ENCODE measurements at regions not wholly inside any gene's neighbourhood (a gene's known extent, or its start where the extent isn't known, plus 50 kb on each side); places are given as distances from the start of the nearest gene placed in this dataset.
"Not testable (repeated sequence)": the region's sequence is repeated elsewhere in the genome, so short reads cannot be mapped to it uniquely, and the experiment has no call there.

- DNase-seq (ENCODE audit: low spot score): no peak
Measured at GRCh38 chr14:101320396-101320795, 240.9 kb upstream of the DIO3 start.

- no peak for DNase-seq (ENCODE audit: low spot score)
Measured at GRCh38 chr14:101322223-101322622, 239.1 kb upstream of the DIO3 start.

GRCh38 chr14:101323111-101323510 is 238.2 kb upstream of the DIO3 start:
- DNase-seq (ENCODE audit: low spot score): no peak

- DNase-seq (ENCODE audit: low spot score): not testable (repeated sequence)
Measured at GRCh38 chr14:101323614-101324235, 237.6 kb upstream of the DIO3 start.

GRCh38 chr14:101325319-101325718 is 236.0 kb upstream of the DIO3 start:
- DNase-seq (ENCODE audit: low spot score): no peak

GRCh38 chr14:101328412-101329028 is 232.8 kb upstream of the DIO3 start:
- no peak for DNase-seq (ENCODE audit: low spot score)

- no peak for DNase-seq (ENCODE audit: low spot score)
Measured at GRCh38 chr14:101330416-101331140, 230.7 kb upstream of the DIO3 start.

- DNase-seq (ENCODE audit: low spot score): no peak
Measured at GRCh38 chr14:101331141-101331525, 230.2 kb upstream of the DIO3 start.

- DNase-seq (ENCODE audit: low spot score): no peak
Measured at GRCh38 chr14:101331661-101332169, 229.6 kb upstream of the DIO3 start.

- DNase-seq (ENCODE audit: low spot score): no peak
Measured at GRCh38 chr14:101332281-101332680, 229.0 kb upstream of the DIO3 start.

- DNase-seq (ENCODE audit: low spot score): no peak
Measured at GRCh38 chr14:101333335-101334280, 227.7 kb upstream of the DIO3 start.

- DNase-seq (ENCODE audit: low spot score): no peak
Measured at GRCh38 chr14:101334656-101335055, 226.6 kb upstream of the DIO3 start.

- DNase-seq (ENCODE audit: low spot score): peak; percentile 85
Measured at GRCh38 chr14:101335061-101335661, 226.1 kb upstream of the DIO3 start.

GRCh38 chr14:101336183-101336582 is 225.1 kb upstream of the DIO3 start:
- DNase-seq (ENCODE audit: low spot score): peak; percentile 37

- DNase-seq (ENCODE audit: low spot score): no peak
Measured at GRCh38 chr14:101337053-101337452, 224.2 kb upstream of the DIO3 start.

GRCh38 chr14:101340556-101340955 is 220.7 kb upstream of the DIO3 start:
- DNase-seq (ENCODE audit: low spot score): no peak

GRCh38 chr14:101347893-101348777 is 213.2 kb upstream of the DIO3 start:
- no peak for DNase-seq (ENCODE audit: low spot score)

GRCh38 chr14:101349108-101349507 is 212.2 kb upstream of the DIO3 start:
- DNase-seq (ENCODE audit: low spot score): no peak

- DNase-seq (ENCODE audit: low spot score): no peak
Measured at GRCh38 chr14:101350021-101350420, 211.3 kb upstream of the DIO3 start.

- DNase-seq (ENCODE audit: low spot score): peak; percentile 76
Measured at GRCh38 chr14:101350691-101351090, 210.6 kb upstream of the DIO3 start.
